CD4-positive, alpha-beta memory T cell (primary cell): ENCODE measurements at regions not wholly inside any gene's neighbourhood (a gene's known extent, or its start where the extent isn't known, plus 50 kb on each side); places are given as distances from the start of the nearest gene placed in this dataset.
"Not testable (repeated sequence)": the region's sequence is repeated elsewhere in the genome, so short reads cannot be mapped to it uniquely, and the experiment has no call there.

Source experiments
- CTCF ChIA-PET: fragments of 350-600 bp; sonication (Branson Sonifier 250); formaldehyde crosslinking; loops from one replicate; lab custom pipeline; 2021; ENCODE audit warnings: inconsistent platforms; ENCODE audit not compliant: partially characterized antibody; lab: Charles Lee
- POLR2A ChIA-PET: fragments of 350-600 bp; sonication (Branson Sonifier 250); formaldehyde crosslinking; loops from one replicate; lab custom pipeline; 2021; ENCODE audit not compliant: partially characterized antibody; lab: Charles Lee
- DNase-seq, 5 donors: peaks; one replicate each; pipeline versions ENCODE4 v3.0.0 to v3.0.0-alpha.2; 2020 to 2022; ENCODE audit warnings: mixed read lengths in 1 of 5
- H3K27ac ChIP-seq: one replicate; pipeline ENCODE4 v1.7.0; 2013; ENCODE audit warnings: low read depth, low read length
- H3K27me3 ChIP-seq: 2 replicates; pipeline ENCODE4 v1.7.0; 2013; ENCODE audit warnings: mild to moderate bottlenecking, low read length, moderate library complexity; ENCODE audit not compliant: insufficient read depth
- H3K36me3 ChIP-seq: 2 replicates; pipeline ENCODE4 v1.7.0; 2013; ENCODE audit warnings: mild to moderate bottlenecking, low read length, moderate library complexity; ENCODE audit not compliant: insufficient read depth
- H3K4me1 ChIP-seq: 2 replicates; pipeline ENCODE4 v1.7.0; 2013; ENCODE audit warnings: mild to moderate bottlenecking, low read length, moderate library complexity; ENCODE audit not compliant: insufficient read depth
- H3K4me3 ChIP-seq, 2 donors: one replicate each; pipeline ENCODE4 v1.7.0; 2013; ENCODE audit warnings: low read length in 2 of 2, mild to moderate bottlenecking in 1 of 2
- H3K9me3 ChIP-seq, 2 donors: one replicate each; pipeline ENCODE4 v1.7.0; 2013; ENCODE audit warnings: low read length in 2 of 2, control low read depth in 1 of 2; ENCODE audit not compliant: control insufficient read depth in 1 of 2
- H3K27ac Mint-ChIP-seq, 7 donors: one replicate each; pipeline ENCODE4 v1.8.0; 2020 to 2021; ENCODE audit warnings: mixed read lengths in 7 of 7, mild to moderate bottlenecking in 6 of 7, inconsistent platforms in 3 of 7, moderate library complexity in 3 of 7
- H3K27me3 Mint-ChIP-seq, 2 donors: one replicate each; pipeline ENCODE4 v1.8.0; 2020 to 2021; ENCODE audit warnings: mixed read lengths in 2 of 2
- H3K36me3 Mint-ChIP-seq, 2 donors: one replicate each; pipeline ENCODE4 v1.8.0; 2020 to 2021; ENCODE audit warnings: mixed read lengths in 2 of 2, inconsistent platforms in 1 of 2, mild to moderate bottlenecking in 1 of 2
- H3K4me1 Mint-ChIP-seq, 4 donors: one replicate each; pipeline ENCODE4 v1.8.0; 2020 to 2021; ENCODE audit warnings: mixed read lengths in 4 of 4, mild to moderate bottlenecking in 1 of 4
- H3K4me3 Mint-ChIP-seq, 8 donors: one replicate each; pipeline ENCODE4 v1.8.0; 2020 to 2021; ENCODE audit warnings: mixed read lengths in 8 of 8, mild to moderate bottlenecking in 7 of 8, moderate library complexity in 6 of 8, inconsistent platforms in 3 of 8
- H3K9me3 Mint-ChIP-seq, 8 donors: one replicate each; pipeline ENCODE4 v1.8.0; 2020 to 2021; ENCODE audit warnings: mixed read lengths in 8 of 8, mild to moderate bottlenecking in 5 of 8, inconsistent platforms in 3 of 8, moderate library complexity in 1 of 8
- intact Hi-C: fragments of 100-400 bp; cut with micrococcal nuclease; formaldehyde crosslinking; loops from one replicate; pipeline ENCODE4 v1.15.1; 2023

DNA sequence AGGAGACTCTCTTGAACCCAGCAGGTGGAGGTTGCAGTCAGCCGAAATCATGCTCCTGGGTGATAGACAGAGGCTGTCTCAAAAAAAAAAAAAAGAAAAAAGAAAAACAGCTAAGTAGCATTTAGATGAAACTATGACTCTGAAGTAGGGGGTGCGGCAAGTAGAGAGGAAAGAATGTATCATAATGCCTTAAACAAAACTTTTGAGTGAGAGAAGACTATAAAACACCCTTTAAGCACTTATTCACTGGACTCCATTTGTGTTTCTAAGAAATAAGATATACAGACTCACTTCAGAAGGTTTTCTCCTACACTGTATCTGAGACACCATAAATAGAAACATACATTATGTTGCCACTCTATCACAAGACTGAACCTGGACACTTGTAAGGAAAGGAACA is 78.9 kb upstream of the NBPF20 start:
- intact Hi-C loops, POLR2A ChIA-PET, H3K27ac Mint-ChIP-seq, H3K9me3 Mint-ChIP-seq, H3K4me3 ChIP-seq, H3K36me3 Mint-ChIP-seq, H3K27me3 Mint-ChIP-seq, H3K4me1 ChIP-seq, H3K27me3 ChIP-seq, CTCF ChIA-PET, H3K9me3 ChIP-seq, H3K4me3 Mint-ChIP-seq, H3K27ac ChIP-seq, DNase-seq, H3K36me3 ChIP-seq, H3K4me1 Mint-ChIP-seq: not testable (repeated sequence)

DNA sequence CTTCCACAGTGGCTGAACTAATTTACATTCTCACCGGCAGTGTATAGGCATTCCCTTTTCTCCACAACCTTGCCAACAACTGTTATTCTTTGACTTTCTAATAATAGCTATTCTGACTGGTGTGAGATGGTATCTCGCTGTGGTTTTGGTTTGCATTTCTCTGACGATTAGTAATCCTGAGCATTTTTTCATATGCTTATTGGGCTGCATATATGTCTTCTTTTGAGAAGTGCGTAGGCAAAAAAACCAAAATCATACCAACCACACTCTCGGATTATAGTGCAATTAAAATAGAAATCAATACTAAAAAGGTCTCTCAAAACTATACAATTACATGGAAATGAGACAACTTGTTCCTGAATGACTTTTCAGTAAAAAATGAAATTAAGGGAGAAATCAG is 74.8 kb upstream of the NBPF20 start:
- intact Hi-C loops, H3K9me3 Mint-ChIP-seq, H3K27ac ChIP-seq, H3K4me3 Mint-ChIP-seq, H3K36me3 Mint-ChIP-seq, H3K4me1 Mint-ChIP-seq, H3K4me1 ChIP-seq, POLR2A ChIA-PET, DNase-seq, CTCF ChIA-PET, H3K4me3 ChIP-seq, H3K27me3 ChIP-seq, H3K36me3 ChIP-seq, H3K9me3 ChIP-seq, H3K27ac Mint-ChIP-seq, H3K27me3 Mint-ChIP-seq: not testable (repeated sequence)

DNA sequence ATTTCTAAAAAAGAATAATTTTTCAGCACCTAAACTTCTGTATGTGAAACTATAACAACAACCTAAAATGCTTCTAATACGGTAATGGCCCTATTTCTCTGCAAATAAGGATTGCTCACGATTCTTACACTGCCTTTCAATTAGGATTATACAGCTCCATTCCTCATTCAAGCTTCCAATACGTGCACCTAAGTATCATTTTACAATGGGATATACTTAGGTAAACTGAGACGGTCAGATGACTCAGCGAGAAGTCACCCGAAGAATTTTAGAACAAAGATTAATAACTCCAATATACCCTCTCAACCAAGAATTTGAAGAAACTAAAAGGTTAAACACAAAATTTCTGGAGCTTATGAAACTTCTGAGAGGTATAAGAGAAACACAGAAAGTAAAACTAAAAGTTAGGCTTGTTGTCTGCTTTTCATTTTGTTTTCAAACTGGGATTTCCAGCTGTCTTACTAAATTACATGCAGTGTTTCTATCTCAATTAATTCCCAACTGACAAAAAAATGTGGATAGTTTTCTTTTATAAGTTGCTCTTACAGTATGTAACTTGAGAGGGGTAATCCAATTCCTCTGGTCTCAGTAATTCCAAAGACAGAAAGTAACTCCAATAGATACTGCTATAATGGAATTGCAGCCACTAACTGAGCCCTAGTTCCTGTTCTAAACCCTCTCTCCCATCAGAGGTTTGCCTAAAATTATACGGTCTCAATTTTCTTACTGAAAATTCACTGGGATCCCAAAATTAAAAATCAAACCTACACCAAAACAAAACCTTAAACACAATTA is 69.9 kb upstream of the NBPF20 start:
- H3K9me3 ChIP-seq, POLR2A ChIA-PET, H3K36me3 Mint-ChIP-seq, H3K27me3 Mint-ChIP-seq, H3K4me3 Mint-ChIP-seq, H3K4me1 Mint-ChIP-seq, H3K27me3 ChIP-seq, CTCF ChIA-PET, H3K27ac ChIP-seq, DNase-seq, H3K36me3 ChIP-seq, H3K27ac Mint-ChIP-seq, intact Hi-C loops, H3K4me3 ChIP-seq, H3K4me1 ChIP-seq, H3K9me3 Mint-ChIP-seq: not testable (repeated sequence)

DNA sequence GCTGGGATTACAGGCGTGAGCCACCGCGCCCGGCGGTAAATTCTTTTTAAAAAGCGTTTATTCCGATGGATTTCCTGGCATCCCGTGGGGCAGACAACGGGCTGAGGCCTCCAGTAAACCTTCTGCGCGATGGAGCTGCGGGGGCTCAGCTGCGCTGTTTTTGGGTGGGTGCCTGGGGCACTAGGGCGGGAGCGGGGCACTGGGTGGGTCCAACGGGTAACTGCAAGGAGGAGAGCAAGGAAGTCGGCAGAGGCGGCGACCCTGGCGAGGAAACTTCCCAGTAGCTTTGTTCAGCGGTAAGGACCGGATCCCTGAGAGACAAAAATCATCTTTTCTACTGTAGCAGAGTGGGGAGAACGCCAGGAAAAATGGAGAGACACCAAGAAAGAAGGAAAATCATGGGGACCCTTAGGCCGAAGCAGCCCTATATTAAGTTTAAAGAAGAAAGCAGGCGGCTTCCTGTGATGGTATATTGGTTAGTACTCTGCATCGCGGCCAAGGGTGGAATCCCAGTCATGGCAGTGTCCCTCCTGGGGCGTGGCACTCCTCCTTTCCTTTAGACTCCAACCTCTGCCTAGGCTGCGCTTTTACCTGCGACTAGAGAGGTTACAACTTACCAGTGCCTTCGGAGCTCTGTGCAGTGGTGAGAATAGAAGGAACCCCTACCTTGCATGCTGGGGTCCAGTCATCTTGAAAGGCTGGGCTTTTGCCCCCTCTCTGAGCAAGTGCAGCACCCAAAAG is 63.0 kb upstream of the NBPF20 start:
- intact Hi-C loops, POLR2A ChIA-PET, DNase-seq, H3K27me3 ChIP-seq, H3K27me3 Mint-ChIP-seq, H3K9me3 Mint-ChIP-seq, H3K36me3 ChIP-seq, H3K9me3 ChIP-seq, H3K36me3 Mint-ChIP-seq, H3K27ac Mint-ChIP-seq, H3K4me1 Mint-ChIP-seq, H3K4me1 ChIP-seq, H3K27ac ChIP-seq, CTCF ChIA-PET, H3K4me3 ChIP-seq: not testable (repeated sequence)
- peak overlapping the region in 2 of 8 donors; percentile 43 to 48 for H3K4me3 Mint-ChIP-seq

DNA sequence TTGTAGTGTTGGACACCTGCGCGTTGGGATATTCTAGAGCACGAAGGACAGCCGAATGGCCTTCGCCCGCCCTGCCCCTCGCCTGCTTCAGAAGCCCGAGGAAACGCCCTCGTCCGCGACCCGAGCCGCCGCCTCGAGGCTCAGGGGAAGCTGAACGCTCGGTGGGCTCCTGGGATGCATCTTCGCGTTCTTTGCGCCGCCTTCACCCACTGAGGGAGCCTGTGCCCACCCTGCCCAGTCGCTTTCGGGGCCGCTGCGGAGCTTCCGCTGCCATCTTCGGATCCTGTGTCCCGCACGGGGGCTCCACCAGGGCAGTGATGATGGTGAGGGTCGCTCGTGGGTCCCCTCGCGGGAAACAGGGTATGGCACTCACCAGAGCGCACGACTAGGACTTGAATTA is 61.8 kb upstream of the NBPF20 start:
- H3K4me1 ChIP-seq, H3K36me3 ChIP-seq, H3K27me3 Mint-ChIP-seq, POLR2A ChIA-PET, H3K4me1 Mint-ChIP-seq, intact Hi-C loops, H3K27me3 ChIP-seq, DNase-seq, H3K9me3 Mint-ChIP-seq, H3K4me3 ChIP-seq, CTCF ChIA-PET, H3K27ac Mint-ChIP-seq, H3K27ac ChIP-seq, H3K36me3 Mint-ChIP-seq, H3K9me3 ChIP-seq: not testable (repeated sequence)
- peak overlapping the region in 6 of 8 donors; percentile 17 to 69 (median 36) for H3K4me3 Mint-ChIP-seq

DNA sequence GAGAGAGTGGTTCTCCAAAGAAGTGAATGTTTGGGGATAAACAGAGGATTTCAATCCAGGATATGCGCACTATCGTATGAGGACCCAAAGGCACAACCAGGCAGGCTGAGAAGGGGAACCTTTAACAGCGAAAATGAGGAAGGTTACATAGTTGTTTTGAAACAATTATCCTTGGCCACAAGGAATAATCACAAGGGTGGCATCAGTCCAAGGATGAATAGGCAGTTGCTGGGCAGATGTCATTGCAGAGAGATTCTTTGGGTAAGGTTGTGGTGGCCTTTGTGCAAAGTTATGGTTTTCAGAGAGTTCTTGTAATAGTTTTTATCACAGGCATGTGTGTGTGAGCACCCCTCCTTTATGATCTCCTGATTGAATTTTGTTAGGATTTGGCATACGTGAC is 58.9 kb upstream of the NBPF20 start:
- not testable (repeated sequence) for H3K4me3 Mint-ChIP-seq, H3K4me1 ChIP-seq

DNA sequence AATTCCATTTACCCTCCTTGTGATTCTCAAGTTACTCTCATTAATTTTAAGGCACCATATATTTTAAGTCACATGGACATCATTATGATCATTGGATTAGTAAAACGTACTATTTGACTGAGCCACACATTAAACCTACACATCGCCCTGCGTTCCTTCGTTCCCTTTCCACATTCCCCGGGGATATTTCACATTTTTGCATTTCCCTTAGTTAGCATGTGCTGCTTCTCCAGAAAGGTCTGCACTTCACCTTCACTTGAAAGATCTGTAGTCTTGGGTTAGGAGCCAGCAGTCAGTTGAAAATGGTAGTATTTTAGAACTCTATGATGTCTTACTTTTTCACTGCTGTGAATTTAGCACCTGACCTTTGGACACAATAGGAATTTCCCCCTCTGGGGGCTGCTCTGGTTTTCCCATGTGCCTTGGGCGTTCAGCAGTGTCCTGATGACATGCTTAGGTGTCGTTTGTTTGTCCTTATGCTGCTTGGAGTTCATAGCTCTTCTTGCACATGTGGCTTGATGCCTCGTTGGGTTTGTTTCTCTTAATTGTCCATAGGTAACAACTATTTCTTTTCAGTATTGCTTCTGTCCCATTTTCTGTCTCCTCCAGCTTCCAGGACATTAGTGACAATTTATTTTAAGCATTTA is 56.9 kb upstream of the NBPF20 start:
- H3K27ac Mint-ChIP-seq, H3K27ac ChIP-seq, H3K9me3 ChIP-seq, CTCF ChIA-PET, H3K4me3 ChIP-seq, H3K4me1 ChIP-seq, POLR2A ChIA-PET, DNase-seq, H3K27me3 ChIP-seq, H3K9me3 Mint-ChIP-seq, H3K27me3 Mint-ChIP-seq, H3K36me3 Mint-ChIP-seq, H3K4me1 Mint-ChIP-seq, H3K36me3 ChIP-seq, intact Hi-C loops, H3K4me3 Mint-ChIP-seq: not testable (repeated sequence)

More for the DNA sequence above, 58.9 kb upstream of the NBPF20 start:
- H3K27me3 Mint-ChIP-seq, H3K27ac ChIP-seq, H3K4me3 ChIP-seq, DNase-seq, H3K36me3 ChIP-seq, H3K4me1 Mint-ChIP-seq, intact Hi-C loops, POLR2A ChIA-PET, H3K27ac Mint-ChIP-seq, H3K9me3 ChIP-seq, H3K36me3 Mint-ChIP-seq, H3K27me3 ChIP-seq, H3K9me3 Mint-ChIP-seq, CTCF ChIA-PET: not testable (repeated sequence)
